H9 (cell line): ENCODE measurements at regions not wholly inside any gene's neighbourhood (a gene's known extent, or its start where the extent isn't known, plus 50 kb on each side); places are given as distances from the start of the nearest gene placed in this dataset.

Experiments used
- DNase-seq: peaks from one replicate; pipeline ENCODE4 v3.0.0-alpha.2; 2017
- H2AFZ ChIP-seq: one replicate; pipeline ENCODE4 v1.6.1; 2013; ENCODE audit warnings: mild to moderate bottlenecking, low read length, control low read depth, moderate library complexity
- H2AK5ac ChIP-seq: 2 replicates; pipeline ENCODE4 v1.6.1; 2013; ENCODE audit warnings: low read length, control low read depth, mixed read lengths; ENCODE audit not compliant: insufficient read length
- H2BK120ac ChIP-seq: one replicate; pipeline ENCODE4 v1.6.1; 2013; ENCODE audit warnings: low read depth, mild to moderate bottlenecking, low read length, control low read depth, inconsistent platforms; ENCODE audit not compliant: poor library complexity, severe bottlenecking
- H2BK12ac ChIP-seq: 2 replicates; pipeline ENCODE4 v1.6.1; 2013; ENCODE audit warnings: low read length, control low read depth, mixed read lengths, low read depth; ENCODE audit not compliant: insufficient read length
- H2BK15ac ChIP-seq: 2 replicates; pipeline ENCODE4 v1.6.1; 2013; ENCODE audit warnings: low read depth, low read length, control low read depth
- H2BK20ac ChIP-seq: one replicate; pipeline ENCODE4 v1.6.1; 2013; ENCODE audit warnings: low read depth, mild to moderate bottlenecking, low read length, control low read depth, inconsistent platforms; ENCODE audit not compliant: poor library complexity, severe bottlenecking
- H2BK5ac ChIP-seq: 2 replicates; pipeline ENCODE4 v1.6.1; 2013; ENCODE audit warnings: low read length, control low read depth, mixed read lengths; ENCODE audit not compliant: insufficient read length
- H3K14ac ChIP-seq: 2 replicates; pipeline ENCODE4 v1.6.1; 2013; ENCODE audit warnings: low read length, control low read depth; ENCODE audit not compliant: insufficient read depth
- H3K18ac ChIP-seq: 2 replicates; pipeline ENCODE4 v1.6.1; 2013; ENCODE audit warnings: low read depth, mild to moderate bottlenecking, mixed read lengths, low read length, control low read depth; ENCODE audit not compliant: insufficient read length
- H3K23ac ChIP-seq: 2 replicates; pipeline ENCODE4 v1.6.1; 2013; ENCODE audit warnings: low read length, control low read depth, mixed read lengths, low read depth; ENCODE audit not compliant: insufficient read length
- H3K23me2 ChIP-seq: 2 replicates; pipeline ENCODE4 v1.6.1; 2013; ENCODE audit warnings: low read depth, mild to moderate bottlenecking, mixed read lengths, low read length, control low read depth; ENCODE audit not compliant: insufficient read length, poor library complexity, severe bottlenecking
- H3K27ac ChIP-seq: 2 replicates; pipeline ENCODE4 v1.5.1; 2013; ENCODE audit warnings: low read length, control low read depth, mixed read lengths, low read depth; ENCODE audit not compliant: insufficient read length
- H3K27me3 ChIP-seq: 2 replicates; pipeline ENCODE4 v1.6.1; 2013; ENCODE audit warnings: low read length, control low read depth, inconsistent platforms; ENCODE audit not compliant: insufficient read depth
- H3K4ac ChIP-seq: 2 replicates; pipeline ENCODE4 v1.6.1; 2013; ENCODE audit warnings: low read depth, mild to moderate bottlenecking, control low read depth, inconsistent platforms, low read length, moderate library complexity
- H3K4me1 ChIP-seq: 2 replicates; pipeline ENCODE4 v1.6.1; 2013; ENCODE audit warnings: low read length, control low read depth, inconsistent platforms; ENCODE audit not compliant: insufficient read depth
- H3K4me2 ChIP-seq: 2 replicates; pipeline ENCODE4 v1.6.1; 2013; ENCODE audit warnings: low read length, control low read depth, mixed read lengths; ENCODE audit not compliant: insufficient read length, insufficient read depth
- H3K56ac ChIP-seq: 2 replicates; pipeline ENCODE4 v1.6.1; 2013; ENCODE audit warnings: low read depth, mild to moderate bottlenecking, mixed read lengths, low read length, control low read depth; ENCODE audit not compliant: insufficient read length
- H3K79me1 ChIP-seq: 2 replicates; pipeline ENCODE4 v1.6.1; 2013; ENCODE audit warnings: low read depth, mild to moderate bottlenecking, moderate library complexity, low read length, control low read depth, inconsistent platforms; ENCODE audit not compliant: insufficient read depth, poor library complexity, severe bottlenecking
- H3K79me2 ChIP-seq: 2 replicates; pipeline ENCODE4 v1.6.1; 2013; ENCODE audit warnings: low read length, control low read depth, inconsistent platforms; ENCODE audit not compliant: insufficient read depth
- H3K9ac ChIP-seq: 2 replicates; pipeline ENCODE4 v1.6.1; 2013; ENCODE audit warnings: low read length, control low read depth, mixed read lengths; ENCODE audit not compliant: insufficient read length; ENCODE audit errors: extremely low read depth
- H3K9me3 ChIP-seq: one replicate; pipeline ENCODE4 v1.6.1; 2013; ENCODE audit warnings: low read depth, low read length, inconsistent platforms; ENCODE audit not compliant: control insufficient read depth
- H3T11ph ChIP-seq: one replicate; pipeline ENCODE4 v1.6.1; 2013; ENCODE audit warnings: mild to moderate bottlenecking, low read length, control low read depth, inconsistent platforms
- H4K20me1 ChIP-seq: one replicate; pipeline ENCODE4 v1.6.1; 2013; ENCODE audit not compliant: control insufficient read depth, insufficient read length, insufficient read depth
- H4K5ac ChIP-seq: 2 replicates; pipeline ENCODE4 v1.6.1; 2013; ENCODE audit warnings: low read depth, mild to moderate bottlenecking, mixed read lengths, low read length, control low read depth; ENCODE audit not compliant: insufficient read length
- H4K8ac ChIP-seq: replicated peaks from 2 replicates; pipeline ENCODE4 v1.6.1; 2013; ENCODE audit warnings: low read length, control low read depth, mixed read lengths, low read depth; ENCODE audit not compliant: insufficient read length
- H4K91ac ChIP-seq: 2 replicates; pipeline ENCODE4 v1.6.1; 2013; ENCODE audit warnings: low read depth, mild to moderate bottlenecking, moderate library complexity, mixed read lengths, low read length, control low read depth; ENCODE audit not compliant: insufficient read length
- H3K27ac Mint-ChIP-seq, 3 experiments: 2 replicates in 2 of 3; 3 replicates in 1 of 3; pipeline ENCODE4 v1.8.0; 2020 to 2021; ENCODE audit warnings: mixed read lengths in 3 of 3, mild to moderate bottlenecking in 1 of 3, moderate library complexity in 1 of 3
- H3K27me3 Mint-ChIP-seq: 2 replicates; pipeline ENCODE4 v1.8.0; 2021; ENCODE audit warnings: low read depth, mild to moderate bottlenecking, moderate library complexity, mixed read lengths
- H3K36me3 Mint-ChIP-seq, 3 experiments: 2 replicates in 2 of 3; 3 replicates in 1 of 3; pipeline ENCODE4 v1.8.0; 2020 to 2021; ENCODE audit warnings: low read depth in 3 of 3, mixed read lengths in 3 of 3; ENCODE audit not compliant: insufficient read depth in 1 of 3
- H3K4me1 Mint-ChIP-seq, 2 experiments: 2 replicates each; pipeline ENCODE4 v1.8.0; 2020; ENCODE audit warnings: mixed read lengths in 2 of 2
- H3K4me3 Mint-ChIP-seq, 2 experiments: 2 replicates in 1 of 2; 3 replicates in 1 of 2; pipeline ENCODE4 v1.8.0; 2020 to 2021; ENCODE audit warnings: mild to moderate bottlenecking in 2 of 2, mixed read lengths in 2 of 2, moderate library complexity in 1 of 2
- H3K9me3 Mint-ChIP-seq, 2 experiments: 2 replicates in 1 of 2; 3 replicates in 1 of 2; pipeline ENCODE4 v1.8.0; 2020; ENCODE audit warnings: mild to moderate bottlenecking in 2 of 2, mixed read lengths in 2 of 2, moderate library complexity in 1 of 2
- CTCF ChIP-seq: fragments of 200-600 bp; sonication (generic); conservative IDR thresholded peaks from 3 replicates; pipeline ENCODE4 v1.8.0; 2021; ENCODE audit warnings: antibody characterized with exemption, mild to moderate bottlenecking

- H4K8ac ChIP-seq, result no peak overlapping the region
- H3K79me2 ChIP-seq, result no peaks in the 10 kb centered on the region
- TF ChIP-seq CTCF, result no peak
- Mint-ChIP-seq H3K4me3 (no peak overlapping the region), H3K9me3 (no peaks in the 10 kb centered on the region), H3K4me1 (peaks cover 22 to 24% of the 10 kb centered on the region in 2 experiments), H3K27ac (no peak overlapping the region), H3K36me3 (no peaks in the 10 kb centered on the region; a peak in 1 of 7 replicates), H3K27me3 (no peaks in the 10 kb centered on the region)
- H3T11ph ChIP-seq, result no peak overlapping the region
- no peak overlapping the region for H2BK20ac ChIP-seq
- no peak overlapping the region for H3K56ac ChIP-seq
- no peak overlapping the region for H3K27ac ChIP-seq
- H2AFZ ChIP-seq, result no peak overlapping the region
- no peaks in the 10 kb centered on the region for H3K23me2 ChIP-seq
- H3K4me2 ChIP-seq, result no peak overlapping the region
- no peak overlapping the region for H2BK12ac ChIP-seq
- no peaks in the 10 kb centered on the region for H3K27me3 ChIP-seq
- DNase-seq, result no peak
- no peak overlapping the region for H3K9ac ChIP-seq
- no peak overlapping the region for H4K5ac ChIP-seq
- H3K14ac ChIP-seq, result no peak overlapping the region
- H2BK5ac ChIP-seq, result no peak overlapping the region
- no peaks in the 10 kb centered on the region for H4K20me1 ChIP-seq
- no peak overlapping the region for H2BK15ac ChIP-seq
- H3K9me3 ChIP-seq, result no peaks in the 10 kb centered on the region
- no peak overlapping the region for H2BK120ac ChIP-seq
- H3K23ac ChIP-seq, result no peak overlapping the region
- H3K4me1 ChIP-seq, result peaks cover 2% of the 10 kb centered on the region; the same call in 1 of the 2 replicates
- H3K18ac ChIP-seq, result no peak overlapping the region
- no peak overlapping the region for H3K4ac ChIP-seq
- no peaks in the 10 kb centered on the region for H3K79me1 ChIP-seq
- no peak overlapping the region for H4K91ac ChIP-seq
- no peak overlapping the region for H2AK5ac ChIP-seq
These were observed 112.3 kb upstream of the ZNF521 start for GRCh38 chr18:25464227-25464626.
